SK-N-SH treated with all-trans-retinoic acid at 6 μM for 48 hours (cell line): ENCODE measurements at regions not wholly inside any gene's neighbourhood (a gene's known extent, or its start where the extent isn't known, plus 50 kb on each side); places are given as distances from the start of the nearest gene placed in this dataset.

ENCODE experiments used
- ZFP3 ChIP-seq: fragments of 250-450 bp; sonication (Bioruptor Pico); IDR thresholded peaks from 2 replicates; pipeline ENCODE4 v1.5.0; 2020; ENCODE audit warnings: mild to moderate bottlenecking, moderate library complexity
- ZNF565 ChIP-seq: fragments of 450-650 bp; formaldehyde crosslinking; conservative IDR thresholded peaks from 2 replicates; pipeline ENCODE4 v1.5.0; 2020; ENCODE audit warnings: low read depth, mild to moderate bottlenecking, moderate library complexity

GRCh38 chr3:168364967-168365366 lies 269.2 kb upstream of the GOLIM4 start:
- no peak for TF ChIP-seq ZNF565 (CRISPR knock-in tag)
- no peak for TF ChIP-seq ZFP3
